ENCODE measurements at regions not wholly inside any gene's neighbourhood (a gene's known extent, or its start where the extent isn't known, plus 50 kb on each side); places are given as distances from the start of the nearest gene placed in this dataset.

DNA sequence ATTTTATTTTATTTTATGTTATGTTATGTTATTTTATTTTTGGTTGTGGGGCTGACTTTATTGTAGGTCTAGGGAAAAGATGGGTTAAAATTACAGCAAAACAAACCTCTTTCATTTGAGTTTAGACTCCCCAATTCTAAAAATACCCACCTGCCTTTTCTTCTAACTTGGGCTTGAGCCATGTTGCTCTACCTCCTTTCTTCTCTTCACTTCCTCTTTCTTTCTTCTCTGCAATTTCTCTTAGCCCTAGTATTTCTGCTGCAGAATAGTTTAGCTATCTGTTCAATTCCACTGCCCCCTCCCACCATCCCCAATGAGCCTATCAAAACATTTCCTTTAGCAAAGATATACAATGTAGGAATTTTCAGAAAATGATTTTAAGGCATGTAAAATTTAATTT is 653.3 kb downstream of the ARAP2 start:
- DNase-seq (no peak), FAIRE-seq (no peak)
- Histone ChIP-seq H3K9ac (ENCODE audit: low read length in 3 of 3) (no peak overlapping the region), H3K27ac (ENCODE audit: low read depth in 2 of 2, low read length in 2 of 2) (no peak overlapping the region), H3K4me1 (ENCODE audit: control insufficient read depth in 2 of 3, insufficient read depth in 2 of 3, low read depth in 1 of 3, low read length in 3 of 3) (no peaks in the 10 kb centered on the region), H3K4me3 (ENCODE audit: low read length in 3 of 3) (no peak overlapping the region), H3K9me3 (ENCODE audit: control insufficient read depth in 2 of 3, insufficient read depth in 1 of 3, low read length in 3 of 3) (no peaks in the 10 kb centered on the region), H3K36me3 (ENCODE audit: control insufficient read depth in 2 of 3, insufficient read depth in 3 of 3, low read length in 3 of 3) (no peaks in the 10 kb centered on the region), H3K27me3 (ENCODE audit: control insufficient read depth, insufficient read depth, low read length) (no peaks in the 10 kb centered on the region)
- intact Hi-C loops (cut with DNase I): no loop called here
- TF ChIP-seq, protein P1, sequence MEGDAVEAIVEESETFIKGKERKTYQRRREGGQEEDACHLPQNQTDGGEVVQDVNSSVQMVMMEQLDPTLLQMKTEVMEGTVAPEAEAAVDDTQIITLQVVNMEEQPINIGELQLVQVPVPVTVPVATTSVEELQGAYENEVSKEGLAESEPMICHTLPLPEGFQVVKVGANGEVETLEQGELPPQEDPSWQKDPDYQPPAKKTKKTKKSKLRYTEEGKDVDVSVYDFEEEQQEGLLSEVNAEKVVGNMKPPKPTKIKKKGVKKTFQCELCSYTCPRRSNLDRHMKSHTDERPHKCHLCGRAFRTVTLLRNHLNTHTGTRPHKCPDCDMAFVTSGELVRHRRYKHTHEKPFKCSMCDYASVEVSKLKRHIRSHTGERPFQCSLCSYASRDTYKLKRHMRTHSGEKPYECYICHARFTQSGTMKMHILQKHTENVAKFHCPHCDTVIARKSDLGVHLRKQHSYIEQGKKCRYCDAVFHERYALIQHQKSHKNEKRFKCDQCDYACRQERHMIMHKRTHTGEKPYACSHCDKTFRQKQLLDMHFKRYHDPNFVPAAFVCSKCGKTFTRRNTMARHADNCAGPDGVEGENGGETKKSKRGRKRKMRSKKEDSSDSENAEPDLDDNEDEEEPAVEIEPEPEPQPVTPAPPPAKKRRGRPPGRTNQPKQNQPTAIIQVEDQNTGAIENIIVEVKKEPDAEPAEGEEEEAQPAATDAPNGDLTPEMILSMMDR (IDR thresholded peaks at IDR 0.05; ENCODE audit: borderline replicate concordance, extremely low read depth, insufficient read depth): no peak

DNA sequence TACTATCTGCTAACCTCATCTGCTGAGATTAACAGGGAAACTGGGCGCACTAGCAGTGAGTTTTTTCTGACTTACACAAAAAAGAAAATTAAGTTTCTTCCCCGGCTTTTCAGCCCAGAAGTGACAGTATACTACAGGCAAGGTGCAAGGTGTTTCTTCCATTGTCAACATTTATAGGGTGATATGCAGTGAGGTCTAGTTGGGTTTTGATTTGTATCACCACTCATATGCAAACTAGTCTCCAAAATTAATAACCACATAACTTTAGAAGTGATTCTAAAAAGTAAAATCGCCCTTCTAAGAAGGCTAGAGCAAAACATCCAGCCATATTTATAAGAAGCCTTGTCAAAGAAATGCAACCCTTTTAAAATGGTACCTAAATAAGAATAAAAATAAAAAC is 640.1 kb downstream of the ARAP2 start:
- FAIRE-seq: no peak
- Histone ChIP-seq H3K27me3 (ENCODE audit: control insufficient read depth, insufficient read depth, low read length) (no peaks in the 10 kb centered on the region), H3K36me3 (ENCODE audit: control insufficient read depth in 2 of 3, insufficient read depth in 3 of 3, low read length in 3 of 3) (no peaks in the 10 kb centered on the region), H3K4me3 (ENCODE audit: low read length in 3 of 3) (no peak overlapping the region), H3K4me1 (ENCODE audit: control insufficient read depth in 2 of 3, insufficient read depth in 2 of 3, low read depth in 1 of 3, low read length in 3 of 3) (no peaks in the 10 kb centered on the region), H3K9me3 (ENCODE audit: control insufficient read depth in 2 of 3, insufficient read depth in 1 of 3, low read length in 3 of 3) (no peaks in the 10 kb centered on the region), H3K27ac (ENCODE audit: low read depth in 2 of 2, low read length in 2 of 2) (no peak overlapping the region), H3K9ac (ENCODE audit: low read length in 3 of 3) (no peak overlapping the region)
- TF ChIP-seq, protein P1 (IDR thresholded peaks at IDR 0.05; ENCODE audit: borderline replicate concordance, extremely low read depth, insufficient read depth): no peak
- intact Hi-C loops (cut with DNase I): no loop called here
- no peak for DNase-seq

DNA sequence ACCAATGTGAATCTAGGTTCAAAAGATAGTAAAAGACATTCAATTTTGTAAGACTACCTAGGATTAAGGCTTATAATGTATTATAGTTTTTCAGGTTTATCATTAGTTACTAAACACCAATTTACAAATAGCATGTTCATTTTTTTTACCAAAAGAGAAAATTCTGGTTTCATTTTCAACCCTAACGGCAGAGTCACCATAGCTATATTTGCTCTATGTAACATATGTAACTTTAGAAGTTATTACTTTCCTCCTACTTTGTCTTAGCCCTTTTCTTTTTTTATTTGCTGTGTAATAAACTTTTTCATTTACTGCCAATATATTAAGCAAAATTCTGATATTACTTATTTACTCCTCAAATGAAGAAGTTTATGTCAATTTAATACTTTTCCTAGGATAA is 639.6 kb downstream of the ARAP2 start:
- no peak for FAIRE-seq
- no peak overlapping the region for H3K27ac ChIP-seq (ENCODE audit: low read depth in 2 of 2, low read length in 2 of 2)
- H3K4me3 ChIP-seq (ENCODE audit: low read length in 3 of 3): no peak overlapping the region
- H3K27me3 ChIP-seq (ENCODE audit: control insufficient read depth, insufficient read depth, low read length): no peaks in the 10 kb centered on the region
- H3K36me3 ChIP-seq (ENCODE audit: control insufficient read depth in 2 of 3, insufficient read depth in 3 of 3, low read length in 3 of 3): no peaks in the 10 kb centered on the region
- no peak overlapping the region for H3K9ac ChIP-seq (ENCODE audit: low read length in 3 of 3)
- TF ChIP-seq, protein P1 (IDR thresholded peaks at IDR 0.05; ENCODE audit: borderline replicate concordance, extremely low read depth, insufficient read depth): no peak
- no peaks in the 10 kb centered on the region for H3K9me3 ChIP-seq (ENCODE audit: control insufficient read depth in 2 of 3, insufficient read depth in 1 of 3, low read length in 3 of 3)
- H3K4me1 ChIP-seq (ENCODE audit: control insufficient read depth in 2 of 3, insufficient read depth in 2 of 3, low read depth in 1 of 3, low read length in 3 of 3): no peaks in the 10 kb centered on the region
- intact Hi-C loops (cut with DNase I): no loop called here
- no peak for DNase-seq

DNA sequence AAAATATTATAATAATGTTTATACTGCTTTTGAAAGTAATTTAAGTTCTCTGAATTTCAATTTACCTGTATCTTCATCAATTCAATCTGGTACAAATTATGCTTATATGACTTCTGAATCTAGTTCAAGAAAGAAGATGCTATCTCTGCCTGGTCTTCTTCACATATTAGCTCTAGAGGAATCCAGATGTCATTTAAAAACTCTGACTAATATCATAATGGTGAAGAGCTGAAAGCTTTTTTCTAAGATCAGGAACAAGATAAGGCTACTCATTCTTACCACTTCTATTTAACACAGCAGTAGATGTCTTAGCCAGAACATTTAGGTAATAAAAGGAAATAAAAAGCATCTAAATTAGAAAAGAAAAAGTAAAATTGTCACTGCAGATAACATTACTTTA is 636.1 kb downstream of the ARAP2 start:
- Histone ChIP-seq H3K4me3 (ENCODE audit: low read length in 3 of 3) (no peak overlapping the region), H3K4me1 (ENCODE audit: control insufficient read depth in 2 of 3, insufficient read depth in 2 of 3, low read depth in 1 of 3, low read length in 3 of 3) (no peaks in the 10 kb centered on the region), H3K36me3 (ENCODE audit: control insufficient read depth in 2 of 3, insufficient read depth in 3 of 3, low read length in 3 of 3) (no peaks in the 10 kb centered on the region), H3K27me3 (ENCODE audit: control insufficient read depth, insufficient read depth, low read length) (no peaks in the 10 kb centered on the region), H3K9me3 (ENCODE audit: control insufficient read depth in 2 of 3, insufficient read depth in 1 of 3, low read length in 3 of 3) (no peaks in the 10 kb centered on the region), H3K9ac (ENCODE audit: low read length in 3 of 3) (no peak overlapping the region), H3K27ac (ENCODE audit: low read depth in 2 of 2, low read length in 2 of 2) (no peak overlapping the region)
- TF ChIP-seq, protein P1 (IDR thresholded peaks at IDR 0.05; ENCODE audit: borderline replicate concordance, extremely low read depth, insufficient read depth): no peak
- FAIRE-seq (no peak), DNase-seq (no peak)
- intact Hi-C loops (cut with DNase I): no loop called here

Data from kidney (tissue), 13 donors.